ENCODE measurements at regions not wholly inside any gene's neighbourhood (a gene's known extent, or its start where the extent isn't known, plus 50 kb on each side); places are given as distances from the start of the nearest gene placed in this dataset.

DNA sequence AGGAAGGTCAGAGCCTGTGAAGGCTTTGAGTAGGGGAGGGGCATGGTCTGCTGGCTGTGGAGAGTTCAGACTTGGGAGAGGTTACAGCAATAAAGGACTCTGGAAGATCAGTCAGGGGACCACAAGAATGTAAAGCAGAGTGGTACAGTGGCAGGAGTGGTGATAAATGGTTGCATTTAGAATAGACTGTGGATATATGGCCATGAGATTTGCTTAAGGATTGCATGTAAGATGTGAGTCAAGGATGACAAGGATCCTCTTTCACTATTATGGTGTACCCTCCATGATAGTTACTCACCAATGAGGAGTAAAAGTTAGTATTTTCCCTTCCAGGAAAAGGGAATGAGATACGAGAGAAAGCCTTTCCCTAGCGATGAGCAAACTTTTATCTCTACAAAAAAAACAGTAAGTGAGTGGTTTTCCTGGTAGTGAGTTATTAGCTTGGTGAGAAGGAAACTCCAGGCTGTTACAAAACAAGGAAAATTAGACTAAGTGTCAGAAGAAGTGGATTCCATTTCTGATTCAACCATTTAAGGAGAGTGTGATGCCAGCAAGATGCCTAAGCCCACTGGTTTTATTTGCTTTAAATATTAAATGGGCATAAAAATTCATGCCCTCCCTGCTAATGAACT lies 818.0 kb upstream of the ACVR2A start:
- FAIRE-seq (no peak), DNase-seq (ENCODE audit: low read depth) (peak; percentile 87)
- TF ChIP-seq, protein P1, sequence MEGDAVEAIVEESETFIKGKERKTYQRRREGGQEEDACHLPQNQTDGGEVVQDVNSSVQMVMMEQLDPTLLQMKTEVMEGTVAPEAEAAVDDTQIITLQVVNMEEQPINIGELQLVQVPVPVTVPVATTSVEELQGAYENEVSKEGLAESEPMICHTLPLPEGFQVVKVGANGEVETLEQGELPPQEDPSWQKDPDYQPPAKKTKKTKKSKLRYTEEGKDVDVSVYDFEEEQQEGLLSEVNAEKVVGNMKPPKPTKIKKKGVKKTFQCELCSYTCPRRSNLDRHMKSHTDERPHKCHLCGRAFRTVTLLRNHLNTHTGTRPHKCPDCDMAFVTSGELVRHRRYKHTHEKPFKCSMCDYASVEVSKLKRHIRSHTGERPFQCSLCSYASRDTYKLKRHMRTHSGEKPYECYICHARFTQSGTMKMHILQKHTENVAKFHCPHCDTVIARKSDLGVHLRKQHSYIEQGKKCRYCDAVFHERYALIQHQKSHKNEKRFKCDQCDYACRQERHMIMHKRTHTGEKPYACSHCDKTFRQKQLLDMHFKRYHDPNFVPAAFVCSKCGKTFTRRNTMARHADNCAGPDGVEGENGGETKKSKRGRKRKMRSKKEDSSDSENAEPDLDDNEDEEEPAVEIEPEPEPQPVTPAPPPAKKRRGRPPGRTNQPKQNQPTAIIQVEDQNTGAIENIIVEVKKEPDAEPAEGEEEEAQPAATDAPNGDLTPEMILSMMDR (IDR thresholded peaks at IDR 0.05; ENCODE audit: insufficient read depth, low read length, severe bottlenecking): no peak
- Histone ChIP-seq H3K27me3 (ENCODE audit: control insufficient read depth, insufficient read depth, low read length) (no peaks in the 10 kb centered on the region), H3K4me3 (ENCODE audit: low read depth, low read length) (no peak overlapping the region), H3K36me3 (ENCODE audit: control insufficient read depth, insufficient read depth, low read length) (no peaks in the 10 kb centered on the region)

DNA sequence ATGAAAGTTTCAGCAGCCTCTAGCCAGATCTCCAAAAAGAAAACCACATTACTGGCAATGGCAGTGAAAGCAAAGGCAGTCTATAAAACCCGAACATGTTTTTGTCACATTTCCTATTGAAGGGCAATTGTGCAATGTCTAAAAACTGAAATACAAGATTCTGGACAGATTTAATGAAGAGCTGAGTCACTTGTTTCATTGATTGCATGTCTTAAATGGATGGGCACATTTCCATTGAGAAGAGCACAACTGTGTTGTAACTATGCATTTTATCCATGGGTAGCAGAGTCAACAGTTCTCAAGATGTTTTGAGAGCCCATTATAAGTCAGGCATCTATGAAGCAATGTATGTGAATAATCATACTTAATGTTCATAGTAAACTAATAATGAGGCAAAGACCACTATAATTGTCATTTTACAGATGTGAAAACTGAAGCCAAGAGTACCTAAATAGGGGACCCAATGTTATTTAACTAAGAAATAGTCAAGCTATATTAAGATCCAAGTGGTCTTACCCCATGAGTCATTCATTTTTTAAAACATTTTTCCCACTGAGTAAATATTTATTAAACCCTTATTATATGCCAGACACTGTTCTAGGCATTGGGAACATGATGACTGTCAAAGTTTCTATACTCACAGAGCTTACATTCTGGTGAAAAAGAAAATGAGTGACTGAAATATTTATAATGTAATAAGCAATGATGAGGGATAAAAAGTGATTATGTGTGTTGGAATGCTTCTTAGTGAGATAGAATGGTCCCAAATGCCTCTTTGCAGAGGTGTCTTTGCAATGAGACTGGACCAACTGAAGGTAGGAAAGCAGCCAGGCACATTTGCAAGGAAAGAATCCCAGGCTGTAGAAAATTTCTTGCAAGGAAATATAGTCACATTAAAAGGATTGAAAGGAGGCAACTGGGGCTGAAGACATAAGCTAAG lies 818.9 kb upstream of the ACVR2A start:
- Histone ChIP-seq H3K4me3 (ENCODE audit: low read depth, low read length) (no peak overlapping the region), H3K27me3 (ENCODE audit: control insufficient read depth, insufficient read depth, low read length) (no peaks in the 10 kb centered on the region), H3K36me3 (ENCODE audit: control insufficient read depth, insufficient read depth, low read length) (no peaks in the 10 kb centered on the region)
- DNase-seq (ENCODE audit: low read depth) (peak; percentile 27), FAIRE-seq (no peak)
- TF ChIP-seq, protein P1 (IDR thresholded peaks at IDR 0.05; ENCODE audit: insufficient read depth, low read length, severe bottlenecking): no peak

DNA sequence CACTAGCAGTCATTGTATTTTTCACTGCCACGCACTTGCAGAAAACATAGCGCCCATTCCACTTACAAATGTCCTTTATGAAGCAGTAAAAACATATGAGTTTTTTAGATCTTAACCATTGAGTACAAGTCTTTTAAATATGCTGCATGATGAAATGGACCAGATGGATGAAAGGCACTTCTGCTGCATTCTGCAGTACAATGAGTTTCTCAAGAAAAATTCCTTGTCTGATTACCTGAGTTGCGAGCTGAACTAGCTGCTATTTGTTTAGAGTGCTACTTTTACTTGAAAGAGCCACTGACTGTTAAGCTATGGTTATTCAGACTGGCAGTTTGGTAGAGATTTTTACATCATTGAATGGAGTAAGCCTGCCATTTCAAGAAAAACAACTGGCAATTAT lies 825.5 kb upstream of the ACVR2A start:
- no peak overlapping the region for H3K4me3 ChIP-seq (ENCODE audit: low read depth, low read length)
- TF ChIP-seq, protein P1 (IDR thresholded peaks at IDR 0.05; ENCODE audit: insufficient read depth, low read length, severe bottlenecking): no peak
- no peaks in the 10 kb centered on the region for H3K27me3 ChIP-seq (ENCODE audit: control insufficient read depth, insufficient read depth, low read length)
- DNase-seq (ENCODE audit: low read depth): no peak
- FAIRE-seq: no peak
- H3K36me3 ChIP-seq (ENCODE audit: control insufficient read depth, insufficient read depth, low read length): no peaks in the 10 kb centered on the region

DNA sequence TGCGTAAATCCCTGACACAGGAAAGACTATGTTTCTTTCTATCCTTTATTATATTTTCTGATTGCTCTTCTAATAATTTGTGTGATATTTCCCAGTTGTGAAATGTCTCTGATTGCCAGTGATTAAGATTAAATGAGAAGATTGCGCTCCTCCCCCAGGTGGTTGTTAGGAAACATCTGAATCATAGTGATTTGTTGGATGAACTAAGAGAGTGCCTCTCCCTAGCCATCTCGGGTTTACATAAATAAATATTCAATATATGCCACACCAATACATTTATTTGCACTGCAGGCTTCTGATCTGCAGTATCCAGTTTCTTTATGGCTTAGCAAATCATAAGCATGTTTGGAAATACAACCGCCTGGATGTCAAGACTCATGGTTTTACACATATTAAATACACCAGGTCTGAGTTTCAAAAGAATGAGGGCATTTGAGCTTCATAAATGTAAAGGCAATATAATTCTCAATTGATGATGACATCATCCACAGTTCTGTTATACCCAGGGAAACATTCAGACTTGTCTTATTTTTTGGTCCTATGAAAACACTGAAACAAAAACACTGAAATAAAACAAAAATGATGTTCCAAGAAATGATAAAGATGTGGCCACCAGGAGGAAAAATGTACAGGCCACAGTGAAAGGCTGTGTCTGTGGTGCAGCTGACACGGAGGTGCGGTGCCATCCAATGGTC lies 826.7 kb upstream of the ACVR2A start:
- Histone ChIP-seq H3K36me3 (ENCODE audit: control insufficient read depth, insufficient read depth, low read length) (no peaks in the 10 kb centered on the region), H3K27me3 (ENCODE audit: control insufficient read depth, insufficient read depth, low read length) (no peaks in the 10 kb centered on the region), H3K4me3 (ENCODE audit: low read depth, low read length) (no peak overlapping the region)
- DNase-seq (ENCODE audit: low read depth): peak; percentile 65
- TF ChIP-seq, protein P1 (IDR thresholded peaks at IDR 0.05; ENCODE audit: insufficient read depth, low read length, severe bottlenecking): no peak
- no peak for FAIRE-seq

DNA sequence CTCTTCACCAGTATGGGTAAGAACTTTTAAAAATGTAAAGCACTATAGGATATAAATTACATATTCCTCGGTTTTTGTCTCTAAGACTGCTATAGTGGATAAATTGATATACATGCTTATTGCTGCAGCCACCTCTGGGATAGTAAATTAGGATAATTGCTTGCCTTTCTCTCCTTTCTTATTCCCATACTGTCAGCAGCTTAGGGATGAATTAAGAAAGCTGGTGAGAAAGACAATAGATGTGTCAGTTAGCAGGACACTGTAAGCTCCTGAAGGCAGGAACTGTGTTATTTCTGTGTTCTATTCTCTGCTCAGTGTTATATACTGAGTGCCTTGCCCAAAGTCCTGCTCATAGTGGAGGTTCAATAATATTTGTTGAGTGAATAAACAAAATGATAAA lies 828.6 kb upstream of the ACVR2A start:
- H3K36me3 ChIP-seq (ENCODE audit: control insufficient read depth, insufficient read depth, low read length): no peaks in the 10 kb centered on the region

More for the DNA sequence above, 828.6 kb upstream of the ACVR2A start:
- H3K4me3 ChIP-seq (ENCODE audit: low read depth, low read length): no peak overlapping the region
- TF ChIP-seq, protein P1 (IDR thresholded peaks at IDR 0.05; ENCODE audit: insufficient read depth, low read length, severe bottlenecking): no peak
- no peak for FAIRE-seq
- H3K27me3 ChIP-seq (ENCODE audit: control insufficient read depth, insufficient read depth, low read length): no peaks in the 10 kb centered on the region
- no peak for DNase-seq (ENCODE audit: low read depth)

All from bronchial epithelial cell (primary cell).